ENCODE measurements at regions not wholly inside any gene's neighbourhood (a gene's known extent, or its start where the extent isn't known, plus 50 kb on each side); places are given as distances from the start of the nearest gene placed in this dataset.

DNA sequence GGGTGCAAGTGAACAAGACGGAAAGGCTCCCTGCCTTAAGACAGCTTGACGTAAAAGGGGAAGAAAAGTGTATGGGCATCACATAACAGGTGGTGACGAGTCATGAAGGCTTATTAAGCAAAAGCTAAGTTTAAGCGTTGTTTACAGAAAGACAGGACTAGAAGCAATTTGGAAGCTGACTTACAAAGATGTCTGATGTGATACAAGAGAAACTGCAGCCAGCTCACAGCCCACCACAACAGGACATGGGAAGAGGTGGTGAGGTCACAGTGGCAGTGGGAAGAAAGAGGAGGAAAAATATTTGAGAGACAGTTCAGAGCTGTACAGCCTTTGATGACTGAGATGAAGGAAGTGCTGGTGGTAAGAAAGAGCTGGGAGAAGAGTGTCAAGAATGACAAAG is 181.6 kb downstream of the KLF12 start:
- DNase-seq (ENCODE audit: low spot score): no peak
- Mint-ChIP-seq H3K36me3 (ENCODE audit: low read depth) (peaks cover 7% of the 10 kb centered on the region), H3K27ac (no peak overlapping the region), H3K4me3 (no peak overlapping the region), H3K4me1 (ENCODE audit: low read depth) (peaks cover 25% of the 10 kb centered on the region), H3K9me3 (no peaks in the 10 kb centered on the region), H3K27me3 (ENCODE audit: insufficient read depth) (no peaks in the 10 kb centered on the region)
- intact Hi-C loops (cut with micrococcal nuclease): no loop called here

DNA sequence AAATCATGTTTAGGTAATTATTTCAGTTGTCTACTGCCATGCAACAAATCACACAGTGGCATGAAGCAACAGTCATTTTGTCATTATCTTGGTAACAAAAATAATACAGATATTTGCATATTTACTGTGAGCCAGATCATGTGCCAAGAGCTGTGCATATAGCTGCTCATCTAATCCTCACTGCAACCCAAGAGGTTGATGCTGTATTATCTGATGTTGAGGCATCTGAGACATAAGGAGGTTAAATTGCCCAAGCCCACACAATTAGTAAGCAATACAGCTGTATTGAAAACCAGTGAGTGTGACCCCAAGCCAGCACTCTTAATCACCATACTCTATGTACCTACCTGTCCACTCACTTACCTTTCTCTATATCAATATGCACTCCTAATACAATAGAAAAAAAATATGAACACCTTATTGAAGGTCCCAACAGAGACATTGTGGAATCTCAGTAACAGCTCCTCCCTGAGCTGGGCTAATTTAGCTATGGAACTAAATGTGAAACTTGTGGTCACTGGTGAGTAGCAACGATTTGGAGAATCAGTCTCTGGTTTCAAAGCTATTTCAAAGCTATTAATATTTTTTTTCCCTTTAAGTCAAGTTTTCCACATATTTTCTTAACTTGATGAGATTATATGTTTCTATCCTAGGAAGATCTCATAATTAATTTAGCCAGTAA is 185.2 kb downstream of the KLF12 start:
- Mint-ChIP-seq H3K27ac (no peak overlapping the region), H3K36me3 (ENCODE audit: low read depth) (peaks cover 9% of the 10 kb centered on the region), H3K4me3 (no peak overlapping the region), H3K9me3 (no peaks in the 10 kb centered on the region), H3K4me1 (ENCODE audit: low read depth) (peaks cover 32% of the 10 kb centered on the region), H3K27me3 (ENCODE audit: insufficient read depth) (no peaks in the 10 kb centered on the region)
- intact Hi-C loops (cut with micrococcal nuclease): no loop called here
- no peak for DNase-seq (ENCODE audit: low spot score)

DNA sequence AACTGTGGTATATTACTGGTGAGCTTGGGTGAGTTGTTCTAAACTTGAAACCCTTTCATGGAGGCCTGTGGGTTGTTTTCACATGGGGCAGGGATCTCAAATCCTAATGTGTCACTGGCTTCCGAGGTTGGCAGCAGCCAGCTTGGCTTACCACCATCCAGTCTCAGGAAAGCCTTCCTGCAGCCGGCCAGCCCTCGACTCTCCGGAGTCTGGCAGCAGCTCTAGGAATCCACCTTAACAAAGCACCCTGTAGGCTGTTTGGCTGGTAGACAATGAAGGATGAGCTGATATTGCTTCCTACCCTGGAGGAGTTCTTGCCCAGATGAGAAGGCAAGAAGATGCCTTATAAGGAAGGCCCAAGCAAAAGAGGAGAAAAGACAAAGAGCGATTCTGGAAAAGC is 188.3 kb downstream of the KLF12 start:
- Mint-ChIP-seq H3K36me3 (ENCODE audit: low read depth) (peaks cover 20% of the 10 kb centered on the region), H3K27me3 (ENCODE audit: insufficient read depth) (no peaks in the 10 kb centered on the region), H3K4me3 (no peak overlapping the region), H3K4me1 (ENCODE audit: low read depth) (peaks cover 46% of the 10 kb centered on the region), H3K9me3 (no peaks in the 10 kb centered on the region), H3K27ac (no peak overlapping the region)
- intact Hi-C loops (cut with micrococcal nuclease): loop anchor here (2.0 kb wide), 1 partner anchor 39 kb away; no protein-coding TSS in a partner anchor
- DNase-seq (ENCODE audit: low spot score): no peak

DNA sequence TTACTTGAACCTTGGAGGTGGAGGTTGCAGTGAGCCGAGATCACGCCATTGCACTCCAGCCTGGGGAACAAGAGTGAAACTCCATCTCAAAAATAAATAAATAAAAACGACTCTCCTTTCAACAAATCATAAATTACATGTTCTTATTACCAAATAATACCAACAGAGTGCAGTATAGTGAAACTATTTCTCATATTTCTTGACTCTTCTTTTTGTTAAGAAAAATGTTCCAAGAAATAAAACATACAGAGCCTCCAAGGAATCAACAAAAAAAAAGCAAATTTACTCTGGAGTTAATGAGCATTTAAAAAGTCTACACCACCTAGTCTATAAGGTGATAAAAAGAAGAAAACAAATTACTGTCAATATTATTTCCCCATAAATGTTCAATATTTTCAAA is 188.8 kb downstream of the KLF12 start:
- Mint-ChIP-seq H3K27ac (no peak overlapping the region), H3K4me3 (no peak overlapping the region), H3K27me3 (ENCODE audit: insufficient read depth) (no peaks in the 10 kb centered on the region), H3K36me3 (ENCODE audit: low read depth) (peaks cover 19% of the 10 kb centered on the region), H3K4me1 (ENCODE audit: low read depth) (peaks cover 46% of the 10 kb centered on the region), H3K9me3 (no peaks in the 10 kb centered on the region)
- DNase-seq (ENCODE audit: low spot score): no peak
- intact Hi-C loops (cut with micrococcal nuclease): loop anchor here (2.0 kb wide), 1 partner anchor 39 kb away; no protein-coding TSS in a partner anchor

DNA sequence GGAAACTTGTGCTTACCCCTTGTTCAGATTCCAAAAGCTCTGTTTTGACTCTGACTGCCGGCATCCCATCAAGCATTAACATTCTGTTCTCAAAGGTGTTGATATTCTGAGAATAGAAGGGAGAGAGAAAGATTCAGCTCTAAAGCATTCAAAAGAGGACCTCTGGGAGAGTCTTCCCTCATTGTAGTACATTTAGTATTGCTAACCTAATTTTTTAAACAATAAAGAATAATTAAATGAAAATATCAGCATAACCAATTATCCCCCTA is 190.3 kb downstream of the KLF12 start:
- intact Hi-C loops (cut with micrococcal nuclease): loop anchor here (1.0 to 5.0 kb wide), 5 partner anchors 12 to 343 kb away; partner anchors contain the start of gene KLF12
- no peak overlapping the region for H3K27ac Mint-ChIP-seq
- no peaks in the 10 kb centered on the region for H3K9me3 Mint-ChIP-seq
- no peaks in the 10 kb centered on the region for H3K27me3 Mint-ChIP-seq (ENCODE audit: insufficient read depth)
- H3K4me1 Mint-ChIP-seq (ENCODE audit: low read depth): peaks cover 47% of the 10 kb centered on the region
- no peak overlapping the region for H3K4me3 Mint-ChIP-seq
- no peak for DNase-seq (ENCODE audit: low spot score)
- peaks cover 18% of the 10 kb centered on the region for H3K36me3 Mint-ChIP-seq (ENCODE audit: low read depth)

DNA sequence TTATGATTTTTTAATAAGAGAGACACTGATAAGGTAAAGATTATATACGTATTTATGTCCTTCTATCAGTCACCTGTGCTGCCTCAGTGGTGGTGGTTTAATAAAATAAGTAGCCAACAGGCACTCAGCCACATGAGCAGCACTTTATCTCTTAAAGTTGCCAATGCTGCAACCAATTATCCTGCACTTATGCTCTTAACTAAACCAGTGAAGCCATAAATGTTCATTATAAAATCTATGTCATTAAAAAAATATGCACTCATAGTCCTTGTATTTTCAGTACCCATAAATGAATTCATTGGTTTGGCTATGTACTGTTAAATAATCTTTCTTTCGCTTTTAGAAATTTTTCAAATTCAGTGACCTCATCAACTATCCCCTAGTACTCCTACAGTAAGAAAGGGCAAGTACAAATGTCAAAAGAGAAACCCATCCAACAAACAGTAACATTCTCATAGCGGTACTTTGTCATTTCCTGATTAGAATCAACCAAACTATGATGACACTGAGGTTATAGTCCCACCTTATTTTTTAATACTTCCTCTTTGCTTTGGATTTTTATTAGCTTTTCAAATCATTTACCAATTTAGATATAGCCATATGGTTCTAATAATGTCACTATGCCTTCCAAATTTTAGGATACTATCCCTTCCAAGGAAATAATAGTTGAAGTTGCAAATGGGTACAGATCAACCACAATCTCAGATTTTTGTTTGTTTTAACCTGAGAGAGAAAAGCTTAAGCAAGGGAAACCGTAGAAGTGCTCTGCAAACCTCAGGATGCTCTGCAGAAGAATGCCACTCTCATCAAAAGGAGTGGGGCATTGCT is 190.9 kb downstream of the KLF12 start:
- Mint-ChIP-seq H3K27me3 (ENCODE audit: insufficient read depth) (no peaks in the 10 kb centered on the region), H3K4me1 (ENCODE audit: low read depth) (peaks cover 41% of the 10 kb centered on the region), H3K27ac (no peak overlapping the region), H3K36me3 (ENCODE audit: low read depth) (peaks cover 18% of the 10 kb centered on the region), H3K9me3 (no peaks in the 10 kb centered on the region), H3K4me3 (no peak overlapping the region)
- intact Hi-C loops (cut with micrococcal nuclease): loop anchor here (1.0 to 5.0 kb wide), 4 partner anchors 11 to 344 kb away; partner anchors contain the start of gene KLF12
- no peak for DNase-seq (ENCODE audit: low spot score)

DNA sequence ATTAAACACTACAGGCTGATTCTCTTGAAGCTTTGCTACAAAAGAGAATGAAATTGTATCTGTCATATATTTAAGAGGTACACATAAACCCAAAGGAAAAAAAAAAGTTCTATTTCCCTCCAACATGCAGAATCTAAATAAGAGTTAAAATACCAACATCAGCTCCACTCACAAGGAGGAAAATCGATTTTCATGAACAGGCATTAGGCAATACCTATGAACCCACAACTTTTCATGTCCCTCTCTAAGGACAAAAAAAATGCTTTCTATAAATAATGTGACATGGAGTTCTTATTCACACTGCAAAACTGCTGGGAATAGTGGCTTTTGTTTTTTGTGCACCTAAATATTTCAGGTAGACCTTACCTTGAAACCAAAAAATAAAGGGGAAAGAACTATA is 192.5 kb downstream of the KLF12 start:
- peaks cover 18% of the 10 kb centered on the region for H3K36me3 Mint-ChIP-seq (ENCODE audit: low read depth)
- no peak overlapping the region for H3K4me3 Mint-ChIP-seq
- H3K4me1 Mint-ChIP-seq (ENCODE audit: low read depth): peaks cover 41% of the 10 kb centered on the region
- H3K27me3 Mint-ChIP-seq (ENCODE audit: insufficient read depth): no peaks in the 10 kb centered on the region
- intact Hi-C loops (cut with micrococcal nuclease): loop anchor here (2.0 to 5.0 kb wide), 3 partner anchors 121 to 346 kb away; partner anchors contain the start of gene KLF12
- DNase-seq (ENCODE audit: low spot score): no peak
- no peaks in the 10 kb centered on the region for H3K9me3 Mint-ChIP-seq
- no peak overlapping the region for H3K27ac Mint-ChIP-seq

DNA sequence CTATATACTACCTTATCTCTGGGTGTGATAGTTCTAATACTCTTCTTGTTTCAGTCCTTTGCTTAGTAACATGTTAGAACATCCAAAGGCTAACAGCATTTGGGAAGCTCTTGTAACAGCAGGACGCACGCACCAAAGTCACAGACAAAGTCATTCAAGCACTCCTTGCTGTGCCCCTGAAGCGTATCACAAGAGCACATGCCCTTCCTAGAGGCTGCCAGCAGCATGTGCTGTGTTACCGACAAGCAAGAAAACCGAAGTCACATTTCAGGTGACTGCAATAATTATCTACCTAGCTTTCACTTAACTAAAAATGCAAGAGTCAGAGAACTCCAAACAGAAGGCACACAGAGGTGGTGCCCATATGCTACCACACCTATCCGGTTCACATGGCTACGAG is 194.1 kb downstream of the KLF12 start:
- H3K4me3 Mint-ChIP-seq: no peak overlapping the region
- H3K27ac Mint-ChIP-seq: no peak overlapping the region
- intact Hi-C loops (cut with micrococcal nuclease): loop anchor here (5.0 kb wide), 2 partner anchors 122 to 347 kb away; no protein-coding TSS in a partner anchor
- H3K4me1 Mint-ChIP-seq (ENCODE audit: low read depth): peaks cover 41% of the 10 kb centered on the region
- peaks cover 16% of the 10 kb centered on the region for H3K36me3 Mint-ChIP-seq (ENCODE audit: low read depth)
- no peak for DNase-seq (ENCODE audit: low spot score)
- H3K27me3 Mint-ChIP-seq (ENCODE audit: insufficient read depth): no peaks in the 10 kb centered on the region
- H3K9me3 Mint-ChIP-seq: no peaks in the 10 kb centered on the region

DNA sequence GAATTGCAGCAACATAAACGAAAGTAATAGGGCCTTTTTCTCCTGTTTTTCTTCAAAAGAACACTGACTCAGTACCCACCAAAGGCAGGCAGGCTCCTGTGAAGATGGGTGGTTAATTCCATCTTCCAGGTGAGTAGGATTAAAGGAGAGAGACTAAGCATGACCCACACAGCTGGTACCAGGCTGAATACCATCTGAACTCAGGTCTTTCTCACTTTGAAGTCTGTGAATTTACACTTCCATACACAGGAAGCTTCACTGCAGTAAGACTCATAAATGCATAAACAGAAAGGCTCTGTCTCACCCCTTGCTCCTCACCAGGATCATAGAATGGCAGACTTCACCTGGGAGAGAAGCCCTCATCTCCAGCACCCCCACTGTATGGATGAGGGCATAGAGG is 194.6 kb downstream of the KLF12 start:
- no peaks in the 10 kb centered on the region for H3K9me3 Mint-ChIP-seq
- H3K4me1 Mint-ChIP-seq (ENCODE audit: low read depth): peaks cover 40% of the 10 kb centered on the region
- H3K36me3 Mint-ChIP-seq (ENCODE audit: low read depth): peaks cover 16% of the 10 kb centered on the region
- no peak overlapping the region for H3K27ac Mint-ChIP-seq
- intact Hi-C loops (cut with micrococcal nuclease): loop anchor here (5.0 kb wide), 2 partner anchors 123 to 348 kb away; no protein-coding TSS in a partner anchor
- no peaks in the 10 kb centered on the region for H3K27me3 Mint-ChIP-seq (ENCODE audit: insufficient read depth)
- DNase-seq (ENCODE audit: low spot score): no peak
- H3K4me3 Mint-ChIP-seq: no peak overlapping the region

DNA sequence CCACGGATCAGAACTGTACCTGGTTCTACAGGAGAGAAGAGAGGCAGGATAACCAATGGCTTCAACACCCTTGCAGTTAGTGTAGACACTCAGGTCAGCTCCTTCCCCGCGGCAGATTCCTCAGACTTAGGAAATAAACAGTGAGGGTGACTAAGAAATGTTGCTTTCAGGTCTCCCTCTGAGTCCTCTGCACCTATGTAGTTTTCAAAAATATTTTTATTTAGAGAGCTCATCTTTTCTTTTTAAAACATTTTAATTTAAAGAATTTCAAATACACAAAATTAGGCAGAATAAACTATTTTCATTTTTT is 195.2 kb downstream of the KLF12 start:
- no peaks in the 10 kb centered on the region for H3K9me3 Mint-ChIP-seq
- H3K27ac Mint-ChIP-seq: no peak overlapping the region
- peaks cover 16% of the 10 kb centered on the region for H3K36me3 Mint-ChIP-seq (ENCODE audit: low read depth)
- no peak for DNase-seq (ENCODE audit: low spot score)
- H3K4me1 Mint-ChIP-seq (ENCODE audit: low read depth): peaks cover 36% of the 10 kb centered on the region
- intact Hi-C loops (cut with micrococcal nuclease): no loop called here
- no peak overlapping the region for H3K4me3 Mint-ChIP-seq
- H3K27me3 Mint-ChIP-seq (ENCODE audit: insufficient read depth): no peaks in the 10 kb centered on the region

DNA sequence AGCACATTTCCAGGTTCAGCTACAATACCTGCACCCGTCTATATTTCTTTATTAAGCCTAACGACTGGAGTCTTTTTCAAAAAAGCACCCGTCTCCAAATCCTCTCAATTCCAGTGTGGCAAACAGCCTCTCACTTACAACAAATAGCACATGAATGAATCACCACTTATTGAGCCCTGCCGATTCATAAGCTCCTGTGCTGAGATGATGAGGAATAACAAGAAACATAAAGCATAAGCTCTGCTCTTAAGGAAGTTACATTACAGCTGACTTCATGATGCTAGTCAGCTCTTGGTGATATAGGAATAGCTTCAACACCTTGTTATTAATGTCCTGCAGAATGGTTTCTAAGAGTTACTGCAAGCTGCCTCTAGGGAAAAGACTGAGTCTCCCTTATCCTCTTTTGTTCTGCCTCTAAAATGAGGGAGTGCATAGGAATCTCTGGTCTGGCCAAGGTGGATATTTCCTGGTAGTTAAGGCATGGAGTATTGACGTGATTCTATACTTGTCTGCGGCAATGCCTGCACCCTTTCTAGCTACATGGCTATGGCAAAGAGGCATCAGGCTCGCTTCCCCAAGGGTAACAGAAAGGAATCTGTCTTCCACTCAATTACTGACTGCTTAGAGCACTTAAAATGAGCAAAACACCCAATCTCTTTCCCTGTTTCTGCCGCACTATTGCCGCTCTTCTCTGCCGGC is 195.7 kb downstream of the KLF12 start:
- H3K27ac Mint-ChIP-seq: no peak overlapping the region
- intact Hi-C loops (cut with micrococcal nuclease): no loop called here
- H3K36me3 Mint-ChIP-seq (ENCODE audit: low read depth): peaks cover 16% of the 10 kb centered on the region
- H3K9me3 Mint-ChIP-seq: no peaks in the 10 kb centered on the region
- H3K4me1 Mint-ChIP-seq (ENCODE audit: low read depth): peaks cover 36% of the 10 kb centered on the region
- no peaks in the 10 kb centered on the region for H3K27me3 Mint-ChIP-seq (ENCODE audit: insufficient read depth)
- no peak overlapping the region for H3K4me3 Mint-ChIP-seq
- DNase-seq (ENCODE audit: low spot score): no peak

DNA sequence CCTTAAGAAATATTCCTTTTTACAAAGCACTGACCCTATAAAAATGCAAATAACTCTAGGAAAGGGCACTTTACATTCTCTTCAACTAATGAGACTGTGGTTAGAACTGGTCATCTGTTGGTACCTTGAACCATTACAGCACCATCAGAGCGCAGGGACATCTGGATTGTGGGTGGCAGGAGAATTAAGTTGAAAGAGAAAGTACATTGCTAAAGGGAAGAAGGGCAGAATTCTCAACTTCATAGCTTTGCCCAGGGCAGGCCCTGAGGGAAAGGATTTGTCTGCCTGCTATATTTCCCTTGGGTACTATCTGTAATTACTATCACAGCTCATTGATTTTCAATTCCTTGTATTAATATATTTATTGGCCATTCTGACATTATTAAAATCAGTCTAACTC is 196.8 kb downstream of the KLF12 start:
- Mint-ChIP-seq H3K9me3 (no peaks in the 10 kb centered on the region), H3K27me3 (ENCODE audit: insufficient read depth) (no peaks in the 10 kb centered on the region), H3K4me1 (ENCODE audit: low read depth) (peaks cover 26% of the 10 kb centered on the region), H3K4me3 (no peak overlapping the region), H3K27ac (no peak overlapping the region), H3K36me3 (ENCODE audit: low read depth) (peaks cover 10% of the 10 kb centered on the region)
- intact Hi-C loops (cut with micrococcal nuclease): no loop called here
- DNase-seq (ENCODE audit: low spot score): no peak

DNA sequence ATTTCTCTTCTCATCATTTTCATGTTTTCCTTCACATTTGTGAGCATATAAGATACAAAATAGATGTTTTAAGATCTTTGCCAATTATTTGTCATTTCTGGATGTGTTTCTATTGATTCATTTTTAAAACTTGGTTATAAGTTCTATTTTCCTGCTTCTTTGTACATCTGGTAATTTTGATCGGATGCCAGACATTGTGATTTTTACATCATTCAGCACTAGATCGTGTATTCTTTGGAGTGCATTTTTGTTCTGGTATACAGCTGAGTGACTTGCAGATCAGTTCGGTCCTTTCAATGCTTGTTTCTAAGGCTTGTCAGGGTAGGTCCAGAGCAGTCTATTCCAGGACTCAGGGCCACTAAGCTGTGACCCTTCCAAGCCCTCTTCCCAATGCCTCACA is 198.2 kb downstream of the KLF12 start:
- Mint-ChIP-seq H3K4me3 (no peak overlapping the region), H3K9me3 (no peaks in the 10 kb centered on the region), H3K27ac (no peak overlapping the region), H3K4me1 (ENCODE audit: low read depth) (peaks cover 27% of the 10 kb centered on the region), H3K36me3 (ENCODE audit: low read depth) (peaks cover 3% of the 10 kb centered on the region), H3K27me3 (ENCODE audit: insufficient read depth) (no peaks in the 10 kb centered on the region)
- no peak for DNase-seq (ENCODE audit: low spot score)
- intact Hi-C loops (cut with micrococcal nuclease): no loop called here
